Kidney (tissue), 13 donors: ENCODE measurements at regions not wholly inside any gene's neighbourhood (a gene's known extent, or its start where the extent isn't known, plus 50 kb on each side); places are given as distances from the start of the nearest gene placed in this dataset.

ENCODE experiments used
- DNase-seq, 5 donors: peaks; one replicate each; pipeline ENCODE4 v3.0.0-alpha.2; 2013 to 2020
- FAIRE-seq: peaks from 2 replicates; lab custom pipeline; 2012; peaks lifted over from hg19 to GRCh38; lab: Jason Lieb, UNC
- H3K27ac ChIP-seq, 2 donors: one replicate each; pipeline ENCODE4 v1.7.0; 2013; ENCODE audit warnings: low read depth in 2 of 2, low read length in 2 of 2, inconsistent platforms in 1 of 2
- H3K27me3 ChIP-seq: one replicate; pipeline ENCODE4 v1.7.1; 2013; ENCODE audit warnings: low read length, inconsistent platforms; ENCODE audit not compliant: control insufficient read depth, insufficient read depth
- H3K36me3 ChIP-seq, 3 donors: one replicate each; pipeline versions ENCODE4 v1.7.0 to v1.7.1; 2013; ENCODE audit warnings: low read length in 3 of 3, control low read depth in 1 of 3, inconsistent platforms in 1 of 3; ENCODE audit not compliant: insufficient read depth in 3 of 3, control insufficient read depth in 2 of 3
- H3K4me1 ChIP-seq, 3 donors: one replicate each; pipeline versions ENCODE4 v1.7.0 to v1.7.1; 2013; ENCODE audit warnings: low read length in 3 of 3, inconsistent platforms in 1 of 3, low read depth in 1 of 3; ENCODE audit not compliant: control insufficient read depth in 2 of 3, insufficient read depth in 2 of 3
- H3K4me3 ChIP-seq, 3 donors: one replicate each; pipeline versions ENCODE4 v1.7.0 to v1.8.1; 2013; ENCODE audit warnings: low read length in 3 of 3, control low read depth in 1 of 3, inconsistent platforms in 1 of 3
- H3K9ac ChIP-seq, 3 donors: one replicate each; pipeline versions ENCODE4 v1.7.0 to v1.7.1; 2013; ENCODE audit warnings: low read length in 3 of 3, control low read depth in 1 of 3, inconsistent platforms in 1 of 3
- H3K9me3 ChIP-seq, 3 donors: one replicate each; pipeline versions ENCODE4 v1.7.0 to v1.7.1; 2013; ENCODE audit warnings: low read length in 3 of 3, control low read depth in 1 of 3, inconsistent platforms in 1 of 3; ENCODE audit not compliant: control insufficient read depth in 2 of 3, insufficient read depth in 1 of 3
- CTCF ChIP-seq: IDR thresholded peaks from 3 replicates; pipeline ENCODE4 v1.5.1; 2012; ENCODE audit warnings: mild to moderate bottlenecking, moderate library complexity, borderline replicate concordance; ENCODE audit not compliant: insufficient read depth; ENCODE audit errors: extremely low read depth
- intact Hi-C: fragments of 100-400 bp; cut with DNase I; formaldehyde crosslinking; loops from one replicate; pipeline ENCODE4 v1.11.1; 2022
- donor health status: control.
- donor health status: control.
- donor health status: control.
- donor health status: control.
- donor health status: control.
- donor health status: DM: yes; HTN: yes; CAD: no.
- donor health status: Normal renal cell carcinoma (clear cell type).

DNA sequence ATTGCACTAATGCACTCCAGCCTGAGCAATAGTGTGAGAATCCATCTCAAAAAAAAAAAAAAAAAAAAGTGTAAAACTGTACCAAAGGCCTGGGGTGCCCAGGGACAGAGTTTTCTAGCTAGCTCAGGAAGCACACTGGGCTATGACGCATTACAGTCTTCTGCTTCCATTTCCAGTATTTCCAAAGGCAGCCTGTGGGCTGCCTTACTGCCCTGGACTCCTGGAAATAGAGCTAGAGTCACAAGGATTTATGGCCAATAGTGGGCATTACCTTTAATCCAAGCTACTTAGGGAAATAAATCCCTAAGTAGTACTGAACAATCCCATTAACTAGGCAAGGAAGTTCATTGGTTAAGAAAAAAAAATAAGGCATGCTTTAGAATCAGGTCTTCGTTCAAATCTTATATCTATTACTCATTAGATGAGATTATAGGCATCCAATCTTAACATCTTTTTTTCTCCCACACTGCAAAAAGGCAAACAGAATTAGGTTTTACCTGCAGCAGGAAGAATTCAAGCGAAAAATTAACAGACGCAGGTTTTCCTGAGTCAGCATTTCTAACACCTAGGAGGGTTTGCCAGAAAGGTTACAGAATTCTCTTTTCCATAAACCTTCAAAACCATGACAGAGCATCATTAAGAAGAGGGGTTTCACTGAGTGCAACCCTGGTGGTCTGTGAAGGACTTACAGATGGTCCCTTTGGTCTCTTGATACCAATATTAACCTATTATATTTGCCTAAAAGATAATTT lies 85.6 kb upstream of the CCDC112 start:
- intact Hi-C loops, result no loop called here
- H3K4me3 ChIP-seq, result no peak overlapping the region
- no peaks in the 10 kb centered on the region for H3K9me3 ChIP-seq
- H3K4me1 ChIP-seq, result peaks cover 3 to 6% (median 4%) of the 10 kb centered on the region in 3 donors
- H3K9ac ChIP-seq, result no peak overlapping the region
- no peaks in the 10 kb centered on the region for H3K36me3 ChIP-seq
- no peak overlapping the region for H3K27ac ChIP-seq
- TF ChIP-seq CTCF, result no peak
- no peaks in the 10 kb centered on the region for H3K27me3 ChIP-seq
- FAIRE-seq (no peak), DNase-seq (no peak)

DNA sequence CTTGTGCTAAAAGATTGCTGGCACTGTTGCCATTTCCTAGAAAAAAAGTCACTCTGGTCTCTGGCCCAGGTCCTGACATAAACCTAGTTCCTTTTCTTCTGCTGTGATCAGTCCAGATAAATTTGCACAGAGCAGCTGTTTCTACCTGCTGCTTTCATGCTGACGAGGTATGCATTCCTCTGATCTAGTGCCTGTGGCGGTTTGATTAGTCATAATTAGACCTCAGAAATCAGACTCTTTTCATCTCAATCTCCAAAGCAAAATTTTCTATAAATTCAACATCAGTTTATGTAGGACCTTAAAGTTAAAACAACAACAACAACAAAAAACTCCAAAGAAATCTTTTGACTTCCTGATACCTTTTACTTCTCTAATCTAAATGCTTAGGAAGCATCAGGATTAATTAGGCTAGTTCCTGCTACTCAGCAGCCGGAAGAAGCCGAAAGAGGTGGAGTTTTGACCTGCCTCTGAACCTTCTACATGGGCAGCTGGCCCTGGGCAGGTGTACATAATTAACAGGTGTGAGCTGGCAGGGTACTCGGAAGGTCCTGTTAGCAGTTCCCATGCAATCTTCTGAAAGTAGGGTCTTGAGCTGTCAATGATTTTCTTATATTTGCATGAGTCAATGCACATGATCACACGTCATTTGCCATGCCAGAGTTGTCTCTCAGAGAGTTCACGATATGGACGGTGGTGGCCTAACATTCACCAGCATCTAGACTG lies 83.3 kb upstream of the CCDC112 start:
- no peak for FAIRE-seq
- H3K27me3 ChIP-seq, result no peaks in the 10 kb centered on the region
- H3K9ac ChIP-seq, result no peak overlapping the region
- TF ChIP-seq CTCF, result no peak
- H3K27ac ChIP-seq, result no peak overlapping the region
- H3K9me3 ChIP-seq, result no peaks in the 10 kb centered on the region
- intact Hi-C loops, result no loop called here
- no peaks in the 10 kb centered on the region for H3K36me3 ChIP-seq
- H3K4me1 ChIP-seq, result peaks cover 3 to 6% (median 4%) of the 10 kb centered on the region in 3 donors
- H3K4me3 ChIP-seq, result peak overlapping the region in 1 of 3 donors; percentile 8
- DNase-seq, result peak; percentile 53 to 84 (median 57)

- DNase-seq (no peak), FAIRE-seq (no peak)
- Histone ChIP-seq H3K36me3 (no peaks in the 10 kb centered on the region), H3K27ac (no peak overlapping the region), H3K9me3 (no peaks in the 10 kb centered on the region), H3K4me1 (peaks cover 3 to 6% (median 4%) of the 10 kb centered on the region in 3 donors), H3K9ac (no peak overlapping the region), H3K4me3 (no peak overlapping the region), H3K27me3 (no peaks in the 10 kb centered on the region)
- no peak for TF ChIP-seq CTCF
- intact Hi-C loops, result no loop called here
These were observed 82.3 kb upstream of the CCDC112 start for GRCh38 chr5:115378754-115379153.
